ENCODE measurements at regions not wholly inside any gene's neighbourhood (a gene's known extent, or its start where the extent isn't known, plus 50 kb on each side); places are given as distances from the start of the nearest gene placed in this dataset.
"Not testable (repeated sequence)": the region's sequence is repeated elsewhere in the genome, so short reads cannot be mapped to it uniquely, and the experiment has no call there.

DNA sequence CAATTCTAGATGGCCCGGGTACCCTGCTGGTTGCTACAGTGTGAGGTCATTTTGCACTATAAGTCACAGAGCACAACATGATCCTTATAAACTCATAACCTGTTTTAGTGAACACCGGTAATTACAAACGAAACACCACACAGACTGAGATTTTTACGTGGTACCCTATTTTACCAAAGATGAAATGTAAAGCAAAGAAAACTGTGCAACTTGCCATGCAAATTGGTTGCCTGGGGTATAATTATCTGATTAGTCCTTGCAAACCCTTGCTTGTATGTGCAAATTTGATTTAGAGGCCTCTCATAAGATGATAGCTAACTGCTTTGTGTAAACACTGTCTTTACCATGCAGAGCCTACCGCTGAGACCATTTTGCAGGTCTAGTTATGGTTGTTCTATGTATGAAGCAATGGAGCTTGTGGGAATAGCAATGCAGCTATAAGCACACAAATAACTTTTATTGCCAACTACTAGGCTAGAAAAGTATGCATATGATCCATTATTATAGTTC lies 372.1 kb upstream of the FAR2 start:
- no peak for DNase-seq

DNA sequence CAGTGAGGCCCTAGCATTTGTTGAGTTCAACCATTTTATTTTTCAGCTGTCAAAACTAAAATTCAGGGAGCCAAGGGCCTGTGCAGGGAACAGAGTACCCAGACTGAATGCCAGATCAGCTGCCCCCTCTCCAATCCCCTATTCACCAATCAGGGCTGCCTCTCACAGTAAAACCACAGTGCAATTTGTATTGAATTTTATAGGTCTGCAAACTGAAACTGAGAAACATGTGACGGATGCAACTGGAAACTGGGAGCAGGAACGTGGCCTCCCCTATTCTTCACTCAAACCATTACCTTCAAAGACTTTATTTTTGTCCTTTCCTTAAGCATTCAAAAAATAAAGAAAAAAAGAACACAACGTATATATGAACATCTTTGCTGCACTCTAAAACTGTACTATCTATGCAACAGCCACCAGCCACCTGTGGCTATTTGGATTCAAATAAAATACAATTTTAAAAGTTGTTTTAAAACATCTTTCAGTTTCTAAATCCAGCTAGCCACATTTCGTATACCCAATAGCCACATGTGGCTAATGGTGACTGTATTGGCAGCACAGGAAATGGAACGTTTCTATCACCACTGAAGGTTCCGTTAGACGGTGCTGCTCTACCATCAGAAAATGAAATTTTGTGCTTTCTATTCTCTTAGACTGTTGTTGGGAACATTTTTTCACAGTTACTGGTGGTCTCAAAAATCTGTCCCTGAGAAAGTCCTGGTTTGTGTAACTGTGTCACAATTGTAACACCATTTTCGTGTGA lies 371.3 kb upstream of the FAR2 start:
- no peak for DNase-seq

- no peak for DNase-seq
These were observed 369.0 kb upstream of the FAR2 start for GRCh38 chr12:28780096-28780495.

DNA sequence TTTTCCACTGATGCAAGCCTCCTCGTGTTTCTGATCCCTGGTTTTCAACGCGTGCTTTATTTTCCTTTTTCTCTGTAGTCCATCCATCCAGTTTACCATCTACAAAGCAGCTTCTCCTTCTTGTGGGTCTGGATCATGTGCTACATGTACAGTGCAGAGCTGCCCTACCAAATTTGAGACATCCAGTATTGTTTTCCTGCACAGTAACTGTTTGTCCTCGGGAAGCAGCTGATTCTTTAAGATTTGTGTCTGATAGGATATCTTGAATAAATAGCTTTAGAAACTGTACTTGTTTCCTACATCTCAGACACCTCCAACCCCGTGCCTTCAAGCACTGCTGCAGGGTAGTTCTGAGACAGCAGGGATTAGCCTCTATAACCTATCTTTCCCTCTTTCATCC lies 368.1 kb upstream of the FAR2 start:
- no peak for DNase-seq

GRCh38 chr12:28781671-28782652 lies 367.1 kb upstream of the FAR2 start:
- DNase-seq = no peak

GRCh38 chr12:28782812-28783211 lies 366.3 kb upstream of the FAR2 start:
- DNase-seq = no peak

GRCh38 chr12:28787151-28787550 lies 361.9 kb upstream of the FAR2 start:
- DNase-seq = no peak

- DNase-seq = not testable (repeated sequence)
These were observed 360.8 kb upstream of the FAR2 start for GRCh38 chr12:28788256-28788655.

- DNase-seq = no peak
These were observed 355.4 kb upstream of the FAR2 start for GRCh38 chr12:28793581-28794151.

DNA sequence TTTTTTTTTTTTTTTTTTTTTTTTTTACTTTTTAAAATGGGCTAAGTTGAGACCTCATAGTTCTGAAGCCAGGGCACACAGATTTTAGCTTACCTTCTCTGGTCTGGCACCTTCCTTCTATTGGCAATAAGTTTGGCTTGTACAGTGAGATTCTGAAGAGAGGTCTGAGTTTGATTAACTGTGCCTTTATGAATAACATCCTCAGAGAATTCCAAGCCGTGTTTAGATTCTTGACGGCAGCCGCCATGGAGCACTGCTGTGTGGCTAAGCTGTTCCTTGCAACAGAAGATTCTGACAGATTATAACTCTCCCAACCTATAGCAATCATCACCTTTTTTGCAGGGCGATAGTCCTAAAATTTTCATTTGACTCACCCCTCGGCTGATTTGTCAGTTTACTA lies 354.9 kb upstream of the FAR2 start:
- DNase-seq = no peak

DNA sequence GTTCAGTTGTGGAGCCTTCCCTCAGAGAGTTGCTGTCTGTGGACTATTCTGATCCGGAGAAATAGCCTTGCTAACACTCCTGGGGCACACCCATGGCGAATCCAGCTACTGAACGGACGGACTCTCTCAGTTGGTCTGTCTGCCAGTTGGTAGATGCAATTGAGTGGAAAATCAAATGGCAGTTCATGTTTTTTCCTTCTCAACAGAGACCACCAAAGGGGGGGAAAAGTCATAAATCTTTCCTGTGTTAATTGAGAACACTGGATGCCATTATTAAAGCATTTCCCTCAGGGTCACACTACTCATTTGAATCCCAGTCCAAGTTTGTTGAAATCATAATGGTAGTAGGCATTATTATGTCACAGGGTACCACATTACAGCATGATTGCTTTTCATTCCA lies 354.3 kb upstream of the FAR2 start:
- no peak for DNase-seq

- DNase-seq = no peak
These were observed 353.8 kb upstream of the FAR2 start for GRCh38 chr12:28795311-28795710.

GRCh38 chr12:28799348-28799747 lies 349.7 kb upstream of the FAR2 start:
- DNase-seq = no peak

GRCh38 chr12:28800129-28800528 lies 348.9 kb upstream of the FAR2 start:
- DNase-seq = no peak

- DNase-seq = no peak
These were observed 346.2 kb upstream of the FAR2 start for GRCh38 chr12:28802706-28803438.

DNA sequence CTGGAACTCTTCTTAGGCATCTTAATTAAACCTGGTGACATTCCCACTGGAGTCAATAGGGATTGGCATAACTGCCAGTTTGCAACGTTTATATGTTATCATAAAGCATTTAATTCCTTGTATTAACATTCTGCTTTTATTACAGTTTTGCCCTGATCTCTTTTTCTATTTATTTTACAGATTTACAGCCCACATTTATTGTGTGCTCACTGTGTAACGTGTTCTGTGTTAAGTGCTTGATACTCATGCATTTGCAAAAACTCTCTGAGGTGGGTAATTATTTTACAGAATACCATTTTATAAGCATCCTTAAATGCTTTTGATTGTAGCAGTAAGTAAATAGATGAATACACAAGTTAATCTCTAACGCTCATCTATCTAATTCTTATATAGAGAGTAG lies 341.5 kb upstream of the FAR2 start:
- DNase-seq = no peak

- DNase-seq = no peak
These were observed 337.6 kb upstream of the FAR2 start for GRCh38 chr12:28811457-28811856.

- no peak for DNase-seq
These were observed 334.8 kb upstream of the FAR2 start for GRCh38 chr12:28814246-28814645.

DNA sequence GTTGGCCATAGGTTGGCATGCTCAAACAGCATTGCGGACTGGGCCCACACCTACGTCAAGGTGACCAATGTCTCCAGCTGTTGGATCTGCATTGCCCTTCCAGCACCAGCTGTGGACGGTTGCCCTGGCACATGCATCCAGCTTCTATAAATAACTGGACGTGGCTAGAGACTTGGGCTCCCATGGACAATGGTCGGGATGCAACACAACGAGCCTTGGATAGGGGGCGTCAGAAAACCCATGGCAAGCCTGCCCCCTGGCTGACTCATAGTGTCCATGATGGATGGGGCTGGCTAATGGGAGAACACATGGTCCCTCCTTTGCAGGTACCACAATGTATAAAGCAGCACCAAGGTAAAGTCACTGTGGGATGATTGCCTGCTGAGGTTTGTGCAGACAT lies 331.6 kb upstream of the FAR2 start:
- DNase-seq = no peak

DNA sequence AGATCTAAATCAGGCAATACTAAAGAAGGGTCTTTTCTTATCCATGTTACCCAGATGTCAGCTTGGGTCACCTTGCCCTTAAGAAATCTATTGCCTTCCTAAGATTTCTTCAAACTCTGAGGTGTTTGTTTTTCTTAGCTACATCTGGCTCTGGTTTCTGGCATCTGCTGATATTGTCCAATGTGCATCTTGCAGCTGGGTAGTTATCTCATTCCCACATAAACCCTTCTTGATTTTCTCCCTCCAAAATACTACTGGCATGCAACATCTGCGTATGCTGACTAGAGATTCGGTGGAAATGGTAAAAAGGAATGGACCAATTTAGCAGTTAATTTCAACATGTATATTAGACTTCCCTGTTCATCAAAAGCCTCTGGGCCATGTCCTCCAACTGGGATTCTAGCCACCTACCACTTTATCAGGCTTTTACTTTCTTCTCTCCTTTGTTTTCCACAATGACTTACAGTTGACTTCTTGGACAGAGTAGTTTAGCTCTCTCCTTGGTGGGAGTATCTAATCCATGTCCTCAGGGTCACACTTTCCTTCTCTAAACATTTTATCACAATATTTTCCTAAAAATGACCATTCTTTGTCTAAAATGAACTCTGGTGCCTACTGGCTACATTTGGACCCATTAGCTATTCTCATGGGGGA lies 324.8 kb upstream of the FAR2 start:
- no peak for DNase-seq

DNA sequence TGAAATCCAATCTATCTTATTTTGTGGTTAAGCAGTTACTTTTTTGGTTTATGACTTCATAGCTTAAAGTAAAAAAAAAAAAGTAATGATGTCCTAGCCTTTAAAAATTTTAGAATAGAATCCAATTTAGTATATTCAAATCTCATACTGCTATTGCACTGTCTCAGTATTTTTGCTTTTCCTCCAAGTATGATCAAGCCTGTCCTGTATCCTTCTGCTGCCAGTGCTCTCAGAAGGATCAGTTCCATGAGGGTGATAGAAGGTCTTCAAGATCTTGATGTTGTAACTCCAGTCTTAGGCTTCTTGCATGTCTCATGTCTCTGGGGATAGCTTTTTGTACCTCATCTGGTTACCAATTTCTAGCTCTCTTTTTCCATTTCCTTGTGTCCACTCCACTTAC lies 324.2 kb upstream of the FAR2 start:
- no peak for DNase-seq

GRCh38 chr12:28826766-28827165 lies 322.3 kb upstream of the FAR2 start:
- no peak for DNase-seq

All from NCI-H2227 treated with DMSO at 0.1 percent for 48 hours (cell line).